ENCODE measurements at regions not wholly inside any gene's neighbourhood (a gene's known extent, or its start where the extent isn't known, plus 50 kb on each side); places are given as distances from the start of the nearest gene placed in this dataset.
"Not testable (repeated sequence)": the region's sequence is repeated elsewhere in the genome, so short reads cannot be mapped to it uniquely, and the experiment has no call there.

DNA sequence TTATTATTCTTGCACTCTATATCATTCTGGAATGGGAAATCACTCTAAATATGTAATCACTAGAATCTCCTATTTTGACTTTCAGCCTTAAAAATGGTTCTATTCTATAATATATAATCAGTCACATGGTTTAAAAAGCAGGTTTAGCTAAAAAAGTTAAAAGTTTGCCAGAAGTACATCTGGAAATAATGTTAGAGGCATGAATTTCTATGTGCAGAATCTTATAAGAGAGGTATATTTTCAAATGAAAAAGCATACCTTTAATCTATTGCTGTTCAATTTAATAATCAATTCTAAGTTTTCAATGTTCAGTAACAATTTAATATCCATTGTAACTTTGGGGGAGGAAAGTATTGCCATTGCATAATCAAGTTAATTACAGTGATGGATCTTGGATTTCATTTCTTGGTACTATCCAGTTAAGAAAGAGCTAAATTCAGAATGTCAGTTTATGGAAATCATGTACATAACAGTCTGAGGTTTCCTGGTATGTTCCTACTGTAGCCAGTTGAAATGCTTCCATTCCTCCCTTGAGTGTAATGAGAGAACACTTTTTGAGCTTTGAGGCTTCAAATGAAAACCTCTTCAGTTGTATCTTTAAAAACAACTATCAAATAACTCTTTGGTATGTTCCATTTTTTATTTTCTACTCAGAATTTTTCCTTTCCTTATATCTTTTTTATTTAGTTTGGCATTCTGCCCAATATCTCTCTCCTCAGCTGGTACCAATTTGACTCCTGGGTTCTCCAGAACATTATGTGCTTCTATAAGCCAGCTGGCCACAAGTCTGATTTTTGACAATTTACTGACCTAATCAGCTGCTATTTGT lies 175.7 kb upstream of the COL11A1 start:
- H3K4me3 ChIP-seq (ENCODE audit: control insufficient read depth, low read depth, low read length), result no peak overlapping the region
- peak; percentile 44 for DNase-seq (ENCODE audit: low read depth)
- TF ChIP-seq, protein P1, sequence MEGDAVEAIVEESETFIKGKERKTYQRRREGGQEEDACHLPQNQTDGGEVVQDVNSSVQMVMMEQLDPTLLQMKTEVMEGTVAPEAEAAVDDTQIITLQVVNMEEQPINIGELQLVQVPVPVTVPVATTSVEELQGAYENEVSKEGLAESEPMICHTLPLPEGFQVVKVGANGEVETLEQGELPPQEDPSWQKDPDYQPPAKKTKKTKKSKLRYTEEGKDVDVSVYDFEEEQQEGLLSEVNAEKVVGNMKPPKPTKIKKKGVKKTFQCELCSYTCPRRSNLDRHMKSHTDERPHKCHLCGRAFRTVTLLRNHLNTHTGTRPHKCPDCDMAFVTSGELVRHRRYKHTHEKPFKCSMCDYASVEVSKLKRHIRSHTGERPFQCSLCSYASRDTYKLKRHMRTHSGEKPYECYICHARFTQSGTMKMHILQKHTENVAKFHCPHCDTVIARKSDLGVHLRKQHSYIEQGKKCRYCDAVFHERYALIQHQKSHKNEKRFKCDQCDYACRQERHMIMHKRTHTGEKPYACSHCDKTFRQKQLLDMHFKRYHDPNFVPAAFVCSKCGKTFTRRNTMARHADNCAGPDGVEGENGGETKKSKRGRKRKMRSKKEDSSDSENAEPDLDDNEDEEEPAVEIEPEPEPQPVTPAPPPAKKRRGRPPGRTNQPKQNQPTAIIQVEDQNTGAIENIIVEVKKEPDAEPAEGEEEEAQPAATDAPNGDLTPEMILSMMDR (conservative IDR thresholded peaks at IDR 0.05; ENCODE audit: control insufficient read depth, insufficient read depth, low read depth, low read length), result no peak

DNA sequence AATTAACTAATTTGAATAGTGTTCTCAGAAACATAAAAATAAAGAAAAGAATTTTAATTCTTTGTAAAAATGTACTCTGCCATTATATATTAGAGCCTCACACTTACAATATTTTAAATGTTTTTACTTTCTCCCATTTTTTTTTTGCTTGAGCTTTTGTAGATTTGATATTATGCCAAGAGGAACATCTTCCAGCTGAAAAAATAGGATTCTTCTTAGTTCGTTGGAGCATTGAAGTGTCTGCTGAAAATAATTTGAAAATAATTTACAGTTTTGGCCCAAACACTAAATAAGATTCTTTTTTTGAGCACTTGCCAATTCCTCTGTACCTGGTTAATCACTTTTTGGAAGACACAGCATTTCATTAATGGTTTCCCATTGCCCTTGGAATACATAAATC lies 175.0 kb upstream of the COL11A1 start:
- no peak overlapping the region for H3K4me3 ChIP-seq (ENCODE audit: control insufficient read depth, low read depth, low read length)
- TF ChIP-seq, protein P1 (conservative IDR thresholded peaks at IDR 0.05; ENCODE audit: control insufficient read depth, insufficient read depth, low read depth, low read length), result no peak
- DNase-seq (ENCODE audit: low read depth), result no peak

DNA sequence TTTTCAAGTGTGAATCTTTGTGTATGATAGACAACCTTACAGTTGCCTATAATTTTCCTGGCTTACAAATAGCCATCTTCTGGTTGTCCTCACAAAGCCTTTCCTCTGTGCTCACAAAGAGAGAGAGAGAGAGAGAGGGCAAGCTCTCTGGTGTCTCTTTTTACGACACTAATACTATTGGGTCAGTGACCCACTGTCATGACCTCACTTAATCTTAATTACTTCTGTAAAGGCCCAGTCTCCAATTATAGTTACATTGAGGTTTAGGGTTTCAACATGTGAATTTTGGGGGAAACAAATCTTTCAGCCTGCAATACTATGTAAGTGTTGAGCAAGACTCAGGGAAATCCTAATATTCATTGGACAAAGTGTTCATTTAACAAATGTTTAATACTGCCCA lies 167.4 kb upstream of the COL11A1 start:
- no peak overlapping the region for H3K4me3 ChIP-seq (ENCODE audit: control insufficient read depth, low read depth, low read length)
- peak; percentile 22 for DNase-seq (ENCODE audit: low read depth)
- TF ChIP-seq, protein P1 (conservative IDR thresholded peaks at IDR 0.05; ENCODE audit: control insufficient read depth, insufficient read depth, low read depth, low read length), result no peak

DNA sequence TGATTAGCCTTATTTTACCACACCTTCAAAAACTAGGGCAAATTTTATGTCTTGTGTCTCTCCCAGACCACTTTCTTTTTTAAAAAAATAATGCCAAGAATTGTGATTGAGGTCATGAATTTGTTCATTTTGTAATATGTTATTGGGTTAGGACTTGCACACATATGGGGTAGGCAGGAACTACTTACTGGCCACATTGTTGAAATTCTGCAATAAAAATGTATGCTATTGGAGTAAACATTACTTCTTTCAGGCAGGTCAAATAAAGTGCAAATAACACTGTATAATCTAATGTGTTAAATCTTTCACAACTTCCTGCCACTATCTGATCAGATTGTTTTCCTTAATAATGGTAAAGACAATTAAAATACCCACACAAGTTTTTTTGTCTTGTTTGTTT lies 166.6 kb upstream of the COL11A1 start:
- DNase-seq (ENCODE audit: low read depth), result no peak
- TF ChIP-seq, protein P1 (conservative IDR thresholded peaks at IDR 0.05; ENCODE audit: control insufficient read depth, insufficient read depth, low read depth, low read length), result no peak
- H3K4me3 ChIP-seq (ENCODE audit: control insufficient read depth, low read depth, low read length), result no peak overlapping the region

DNA sequence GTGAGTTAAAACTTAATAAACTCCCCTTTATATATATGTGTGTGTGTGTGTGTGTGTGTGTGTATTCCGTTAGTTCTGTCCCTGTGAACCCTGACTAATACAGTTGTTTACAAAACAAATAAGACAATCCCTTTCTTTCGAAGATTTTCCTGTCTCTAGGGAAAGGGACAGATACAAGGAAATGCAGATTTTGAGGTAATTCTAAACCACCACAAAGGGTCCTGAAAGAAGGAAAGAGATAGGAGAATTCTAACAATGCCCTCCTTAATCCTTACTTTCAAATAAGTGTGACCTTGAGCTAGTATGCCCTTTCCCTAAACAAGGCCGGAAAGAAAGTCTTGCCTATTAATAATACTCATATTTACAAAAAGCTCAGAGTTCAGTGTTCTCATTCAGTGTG lies 164.8 kb upstream of the COL11A1 start:
- TF ChIP-seq, protein P1 (conservative IDR thresholded peaks at IDR 0.05; ENCODE audit: control insufficient read depth, insufficient read depth, low read depth, low read length), result no peak
- no peak overlapping the region for H3K4me3 ChIP-seq (ENCODE audit: control insufficient read depth, low read depth, low read length)
- no peak for DNase-seq (ENCODE audit: low read depth)

DNA sequence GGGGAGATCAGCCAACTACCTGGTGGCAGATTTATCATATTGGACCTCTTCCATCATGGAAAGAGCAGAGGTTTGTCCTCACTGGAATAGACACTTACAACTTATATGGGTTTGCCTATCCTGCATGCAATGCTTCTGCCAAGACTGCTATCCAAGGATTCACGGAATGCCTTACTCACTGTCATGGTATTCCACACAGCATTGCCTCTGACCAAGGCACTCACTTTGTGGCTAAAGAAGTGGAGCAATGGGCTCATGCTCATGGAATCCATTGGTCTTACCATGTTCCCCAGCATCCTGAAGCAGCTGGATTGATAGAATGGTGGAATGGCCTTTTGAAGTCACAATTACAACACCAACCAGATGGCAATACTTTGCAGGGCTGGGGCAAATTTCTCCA lies 163.1 kb upstream of the COL11A1 start:
- peak; percentile 78 for DNase-seq (ENCODE audit: low read depth)
- H3K4me3 ChIP-seq (ENCODE audit: control insufficient read depth, low read depth, low read length), result not testable (repeated sequence)

DNA sequence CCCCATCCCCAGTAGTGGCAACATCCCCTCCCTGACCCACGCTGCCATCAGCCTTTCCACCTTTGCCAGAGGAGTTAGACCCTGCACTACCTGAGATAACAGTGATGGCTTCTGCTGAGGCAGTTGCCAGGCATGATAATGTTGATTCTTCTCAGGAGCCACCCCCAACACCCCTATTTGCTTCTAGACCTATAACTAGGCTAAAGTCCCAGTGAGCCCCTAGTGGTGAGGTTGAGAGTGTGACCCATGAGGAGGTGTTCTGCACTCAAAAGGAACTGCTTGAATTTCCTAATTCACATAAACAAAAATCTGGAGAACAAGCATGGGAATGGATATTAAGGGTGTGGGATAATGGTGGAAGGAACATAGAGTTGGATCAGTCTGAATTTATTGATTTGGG lies 159.6 kb upstream of the COL11A1 start:
- TF ChIP-seq, protein P1 (conservative IDR thresholded peaks at IDR 0.05; ENCODE audit: control insufficient read depth, insufficient read depth, low read depth, low read length), result no peak
- H3K4me3 ChIP-seq (ENCODE audit: control insufficient read depth, low read depth, low read length), result no peak overlapping the region
- DNase-seq (ENCODE audit: low read depth), result no peak
